Breast epithelium (tissue), 3 donors: ENCODE measurements at regions not wholly inside any gene's neighbourhood (a gene's known extent, or its start where the extent isn't known, plus 50 kb on each side); places are given as distances from the start of the nearest gene placed in this dataset.

Source experiments
- CTCF ChIP-seq, 3 donors: fragments of 450-650 bp; IDR thresholded peaks; one replicate each; pipeline ENCODE4 v1.5.1; 2016 to 2017; ENCODE audit warnings: antibody characterized with exemption in 3 of 3, mild to moderate bottlenecking in 3 of 3, moderate library complexity in 3 of 3
- POLR2AphosphoS5 ChIP-seq, 3 donors: sonication (generic); formaldehyde crosslinking; IDR thresholded peaks; one replicate each; pipeline ENCODE4 v1.6.1; 2017; ENCODE audit warnings: antibody characterized with exemption in 3 of 3

GRCh38 chr2:182481676-182482075 lies 54.8 kb upstream of the PDE1A start:
- TF ChIP-seq CTCF (IDR thresholded peaks at IDR 0.05) (no peak), POLR2AphosphoS5 (IDR thresholded peaks at IDR 0.05) (no peak)
